Esophagus squamous epithelium (tissue), 5 donors: ENCODE measurements at regions not wholly inside any gene's neighbourhood (a gene's known extent, or its start where the extent isn't known, plus 50 kb on each side); places are given as distances from the start of the nearest gene placed in this dataset.

Experiments
- DNase-seq: peaks from one replicate; lab custom pipeline; 2025; lab: John Stamatoyannopoulos, UW
- H3K27ac ChIP-seq, 4 donors: fragments of 200-600 bp; sonication (generic); one replicate each; pipeline ENCODE4 v1.5.1; 2016 to 2019; ENCODE audit warnings: mild to moderate bottlenecking in 1 of 4
- H3K27me3 ChIP-seq, 4 donors: fragments of 200-600 bp; sonication (generic); 1 replicate in 3 of 4; 2 replicates in 1 of 4; pipeline versions ENCODE4 v1.5.1 to v1.6.0; 2017 to 2021; ENCODE audit warnings: antibody characterized with exemption in 1 of 4
- H3K36me3 ChIP-seq, 3 donors: fragments of 200-600 bp; sonication (generic); one replicate each; pipeline ENCODE4 v1.5.1; 2016 to 2019
- H3K4me1 ChIP-seq, 3 donors: fragments of 200-600 bp; sonication (generic); one replicate each; pipeline ENCODE4 v1.5.1; 2017 to 2019
- H3K4me3 ChIP-seq, 4 donors: fragments of 200-600 bp; sonication (generic); 1 replicate in 3 of 4; 2 replicates in 1 of 4; pipeline ENCODE4 v1.5.1; 2016 to 2019; ENCODE audit warnings: mild to moderate bottlenecking in 2 of 4, moderate library complexity in 1 of 4
- H3K9me3 ChIP-seq, 3 donors: fragments of 200-600 bp; sonication (generic); one replicate each; pipeline ENCODE4 v1.5.1; 2016 to 2019
- CTCF ChIP-seq, 6 experiments: fragments of 450-650 bp in 4 of 6; fragments of 200-600 bp in 2 of 6; sonication (generic) in 2 of 6; IDR thresholded peaks; one replicate each; pipeline ENCODE4 v1.5.1; 2016 to 2019; ENCODE audit warnings: antibody characterized with exemption in 6 of 6, mild to moderate bottlenecking in 4 of 6, moderate library complexity in 4 of 6
- POLR2A ChIP-seq, 4 donors: fragments of 450-650 bp; IDR thresholded peaks; one replicate each; pipeline ENCODE4 v1.6.1; 2017; ENCODE audit warnings: antibody characterized with exemption in 4 of 4, mild to moderate bottlenecking in 4 of 4, moderate library complexity in 3 of 4
- WGBS, 2 donors: methylation state at CpG; one replicate each; pipeline ENCODE4 v1.1.5; 2018; 5-methylcytosine and 5-hydroxymethylcytosine counted together
- intact Hi-C: fragments of 100-400 bp; cut with DNase I; formaldehyde crosslinking; loops from one replicate; pipeline ENCODE4 v1.15.0; 2022
- donor health status: DM: yes; HTN: yes; CAD: no.

- Histone ChIP-seq H3K27ac (no peak overlapping the region), H3K27me3 (no peaks in the 10 kb centered on the region), H3K4me1 (no peaks in the 10 kb centered on the region), H3K4me3 (no peak overlapping the region), H3K36me3 (no peaks in the 10 kb centered on the region), H3K9me3 (no peaks in the 10 kb centered on the region)
- DNase-seq: no peak
- WGBS, 2 donors: 83 to 87% methylated on average over 3 of the region's 3 CpGs
- intact Hi-C loops: no loop called here
- TF ChIP-seq CTCF (IDR thresholded peaks at IDR 0.05): no peak
- no peak for TF ChIP-seq POLR2A (IDR thresholded peaks at IDR 0.05)
Observed at GRCh38 chr2:181354626-181355025, 102.6 kb upstream of the ITGA4 start.

- WGBS, 2 donors: 75 to 86% methylated on average over 1 of the region's 1 CpG
- TF ChIP-seq POLR2A (IDR thresholded peaks at IDR 0.05): no peak
- no peak for TF ChIP-seq CTCF (IDR thresholded peaks at IDR 0.05)
- no peak overlapping the region for H3K27ac ChIP-seq
- no peaks in the 10 kb centered on the region for H3K27me3 ChIP-seq
- intact Hi-C loops: no loop called here
- H3K4me3 ChIP-seq: no peak overlapping the region
- H3K9me3 ChIP-seq: no peaks in the 10 kb centered on the region
- H3K4me1 ChIP-seq: no peaks in the 10 kb centered on the region
- no peaks in the 10 kb centered on the region for H3K36me3 ChIP-seq
- DNase-seq: no peak
Observed at GRCh38 chr2:181356526-181357130, 100.6 kb upstream of the ITGA4 start.

GRCh38 chr2:181357979-181358378 is 99.2 kb upstream of the ITGA4 start:
- DNase-seq: no peak
- no peaks in the 10 kb centered on the region for H3K9me3 ChIP-seq
- no peaks in the 10 kb centered on the region for H3K4me1 ChIP-seq
- no peaks in the 10 kb centered on the region for H3K36me3 ChIP-seq
- intact Hi-C loops: no loop called here
- H3K4me3 ChIP-seq: no peak overlapping the region
- no peak overlapping the region for H3K27ac ChIP-seq
- TF ChIP-seq POLR2A (IDR thresholded peaks at IDR 0.05) (no peak), CTCF (IDR thresholded peaks at IDR 0.05) (no peak)
- no peaks in the 10 kb centered on the region for H3K27me3 ChIP-seq

GRCh38 chr2:181362561-181362960 is 94.6 kb upstream of the ITGA4 start:
- TF ChIP-seq CTCF (IDR thresholded peaks at IDR 0.05) (no peak), POLR2A (IDR thresholded peaks at IDR 0.05) (no peak)
- H3K4me3 ChIP-seq: no peak overlapping the region
- no peaks in the 10 kb centered on the region for H3K4me1 ChIP-seq
- no peak for DNase-seq
- intact Hi-C loops: no loop called here
- H3K27ac ChIP-seq: no peak overlapping the region
- H3K36me3 ChIP-seq: no peaks in the 10 kb centered on the region
- H3K9me3 ChIP-seq: no peaks in the 10 kb centered on the region
- H3K27me3 ChIP-seq: no peaks in the 10 kb centered on the region
- WGBS, 2 donors: 83 to 91% methylated on average over 3 of the region's 3 CpGs

GRCh38 chr2:181363164-181363563 is 94.0 kb upstream of the ITGA4 start:
- intact Hi-C loops: no loop called here
- H3K27me3 ChIP-seq: no peaks in the 10 kb centered on the region
- DNase-seq: no peak
- TF ChIP-seq CTCF (IDR thresholded peaks at IDR 0.05) (no peak), POLR2A (IDR thresholded peaks at IDR 0.05) (no peak)
- H3K4me3 ChIP-seq: no peak overlapping the region
- no peaks in the 10 kb centered on the region for H3K9me3 ChIP-seq
- no peaks in the 10 kb centered on the region for H3K4me1 ChIP-seq
- no peaks in the 10 kb centered on the region for H3K36me3 ChIP-seq
- no peak overlapping the region for H3K27ac ChIP-seq
